ENCODE measurements at regions not wholly inside any gene's neighbourhood (a gene's known extent, or its start where the extent isn't known, plus 50 kb on each side); places are given as distances from the start of the nearest gene placed in this dataset.

GRCh38 chr3:6262010-6262409, 598.9 kb upstream of the GRM7 start:
- Histone ChIP-seq H3K79me2 (ENCODE audit: insufficient read depth, low read length) (no peaks in the 10 kb centered on the region), H3K4me2 (ENCODE audit: low read depth, low read length) (no peak overlapping the region), H4K20me1 (ENCODE audit: insufficient read depth, low read length) (no peaks in the 10 kb centered on the region), H3K9me3 (ENCODE audit: low read length) (peaks cover 83% of the 10 kb centered on the region), H2AFZ (ENCODE audit: low read length) (no peak overlapping the region), H3K9ac (ENCODE audit: insufficient read depth, low read depth, low read length) (no peak overlapping the region), H3K27me3 (ENCODE audit: control insufficient read depth in 1 of 2, insufficient read depth in 2 of 2, low read length in 2 of 2) (no peaks in the 10 kb centered on the region), H3K36me3 (replicated peaks in 1 of 2; ENCODE audit: control insufficient read depth in 1 of 2, insufficient read depth in 2 of 2, low read length in 2 of 2) (no peaks in the 10 kb centered on the region), H3K4me3 (replicated peaks in 1 of 3; ENCODE audit: insufficient read depth in 1 of 3, low read depth in 2 of 3, low read length in 3 of 3) (no peak overlapping the region), H3K27ac (ENCODE audit: extremely low read length, insufficient read depth, low read length) (no peak overlapping the region), H3K4me1 (ENCODE audit: insufficient read depth, low read length) (no peaks in the 10 kb centered on the region)
- no TSS peak for BruUV-seq (replicated peaks)
- CTCF ChIA-PET (ENCODE audit: low intra/inter-chr PET ratio, low total read pairs), result no interaction called here
- POLR2A ChIA-PET, result no interaction called here
- DNase-seq (ENCODE audit: low spot score) (no peak), FAIRE-seq (no peak), ATAC-seq (no peak)
- TF ChIP-seq RERE (CRISPR knock-in tag; IDR thresholded peaks at IDR 0.05; ENCODE audit: low read depth) (no peak), ZNF260 (CRISPR knock-in tag; IDR thresholded peaks at IDR 0.05; ENCODE audit: borderline replicate concordance, low read depth) (no peak), ZNF704 (CRISPR knock-in tag; IDR thresholded peaks at IDR 0.05; ENCODE audit: borderline replicate concordance) (no peak), THAP11 (CRISPR knock-in tag; IDR thresholded peaks at IDR 0.05) (no peak), ZNF597 (CRISPR knock-in tag; IDR thresholded peaks at IDR 0.05) (no peak), DNMT3B (CRISPR knock-in tag; conservative IDR thresholded peaks at IDR 0.05) (no peak), ATAD3A (CRISPR knock-in tag; IDR thresholded peaks at IDR 0.05) (no peak), TAF15 (IDR thresholded peaks at IDR 0.05; ENCODE audit: low read depth, low read length, poor library complexity, severe bottlenecking) (no peak), ZNF850 (CRISPR knock-in tag; conservative IDR thresholded peaks at IDR 0.05) (no peak), HNRNPLL (IDR thresholded peaks at IDR 0.05; ENCODE audit: low read depth, low read length, poor library complexity, severe bottlenecking) (no peak), ZNF564 (CRISPR knock-in tag; IDR thresholded peaks at IDR 0.05) (no peak), ZNF710 (CRISPR knock-in tag; IDR thresholded peaks at IDR 0.05; ENCODE audit: borderline replicate concordance) (no peak), PHF5A (CRISPR knock-in tag; IDR thresholded peaks at IDR 0.05; ENCODE audit: low read depth, unreplicated experiment) (no peak)
- intact Hi-C loops (cut with micrococcal nuclease; ENCODE audit: unreplicated experiment) (no loop called here), in situ Hi-C loops (cut with HindIII; ENCODE audit: extremely low pct_ligation_motif_present, low pct_unique_long_range_greater_than_20kb) (no loop called here)
- WGBS (ENCODE audit: low lambda C conversion rate), result 0% methylated on average over 2 of the region's 2 CpGs
